ENCODE measurements at regions not wholly inside any gene's neighbourhood (a gene's known extent, or its start where the extent isn't known, plus 50 kb on each side); places are given as distances from the start of the nearest gene placed in this dataset.

DNA sequence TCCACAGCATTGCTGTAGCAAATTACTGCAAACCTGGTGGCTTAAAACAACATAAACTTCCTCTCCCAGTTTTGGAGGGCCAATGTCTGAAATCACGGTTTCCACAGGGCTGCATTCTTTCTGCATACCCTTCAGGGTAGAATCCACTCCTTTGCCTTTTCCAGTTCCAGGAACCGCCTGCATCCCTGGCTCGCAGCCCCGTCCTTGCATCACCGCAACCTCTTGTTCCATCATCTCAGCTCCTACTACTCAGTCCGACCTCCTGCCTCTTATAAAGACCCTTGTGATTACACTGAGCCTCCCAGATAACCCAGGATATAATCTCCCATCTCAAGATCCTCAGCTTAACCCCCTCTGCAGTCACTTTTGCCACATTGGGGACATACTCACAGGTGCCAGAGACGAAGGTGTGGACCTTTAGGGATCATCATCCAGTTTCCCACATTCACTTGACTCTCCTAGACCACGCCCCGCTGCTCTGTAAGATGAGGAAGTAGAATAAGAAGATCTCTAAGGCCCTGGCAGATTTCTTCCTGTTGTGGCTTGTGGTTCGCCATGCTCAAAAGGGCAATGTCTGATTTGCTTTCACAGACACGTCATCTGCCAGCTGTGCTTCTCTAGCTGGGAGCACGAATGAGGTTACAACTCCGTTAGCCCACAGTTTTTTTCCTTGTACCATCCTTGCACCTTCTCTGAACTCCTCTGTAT is 103.6 kb upstream of the AGAP1 start:
- H3K4me1 Mint-ChIP-seq: peaks cover 11% of the 10 kb centered on the region
- H3K36me3 Mint-ChIP-seq: no peaks in the 10 kb centered on the region
- peaks cover 4% of the 10 kb centered on the region for H3K27me3 Mint-ChIP-seq
- CTCF ChIA-PET: no interaction called here
- no peak overlapping the region for H3K27ac Mint-ChIP-seq
- peak; percentile 68 for DNase-seq
- H3K9me3 Mint-ChIP-seq: peaks cover 10% of the 10 kb centered on the region
- H3K4me3 Mint-ChIP-seq: no peak overlapping the region

DNA sequence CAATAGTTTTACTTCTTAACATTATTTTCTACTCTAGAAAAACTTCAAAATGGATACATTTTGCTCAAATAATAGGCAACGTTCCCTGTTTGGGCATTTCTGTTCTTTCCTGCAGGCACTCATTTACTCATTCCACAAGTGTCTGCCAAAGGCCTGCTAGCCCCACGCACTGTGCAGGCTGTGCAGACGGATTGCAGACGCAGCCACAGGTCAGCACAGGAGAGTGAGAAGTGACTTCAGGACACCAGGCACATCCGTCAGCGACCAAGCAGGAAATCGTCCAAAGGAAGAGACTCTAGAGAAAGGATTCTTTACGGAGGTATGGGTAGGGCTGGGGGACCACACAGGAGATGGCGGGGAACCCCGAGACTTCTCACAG is 103.0 kb upstream of the AGAP1 start:
- H3K27me3 Mint-ChIP-seq: peaks cover 4% of the 10 kb centered on the region
- CTCF ChIA-PET: interaction anchor here (0.6 kb wide), 1 partner anchor 27 kb away, joined by 3 read pairs; no protein-coding TSS in a partner anchor
- no peaks in the 10 kb centered on the region for H3K36me3 Mint-ChIP-seq
- no peak overlapping the region for H3K4me3 Mint-ChIP-seq
- no peak for DNase-seq
- no peak overlapping the region for H3K27ac Mint-ChIP-seq
- peaks cover 11% of the 10 kb centered on the region for H3K4me1 Mint-ChIP-seq
- H3K9me3 Mint-ChIP-seq: peaks cover 10% of the 10 kb centered on the region

DNA sequence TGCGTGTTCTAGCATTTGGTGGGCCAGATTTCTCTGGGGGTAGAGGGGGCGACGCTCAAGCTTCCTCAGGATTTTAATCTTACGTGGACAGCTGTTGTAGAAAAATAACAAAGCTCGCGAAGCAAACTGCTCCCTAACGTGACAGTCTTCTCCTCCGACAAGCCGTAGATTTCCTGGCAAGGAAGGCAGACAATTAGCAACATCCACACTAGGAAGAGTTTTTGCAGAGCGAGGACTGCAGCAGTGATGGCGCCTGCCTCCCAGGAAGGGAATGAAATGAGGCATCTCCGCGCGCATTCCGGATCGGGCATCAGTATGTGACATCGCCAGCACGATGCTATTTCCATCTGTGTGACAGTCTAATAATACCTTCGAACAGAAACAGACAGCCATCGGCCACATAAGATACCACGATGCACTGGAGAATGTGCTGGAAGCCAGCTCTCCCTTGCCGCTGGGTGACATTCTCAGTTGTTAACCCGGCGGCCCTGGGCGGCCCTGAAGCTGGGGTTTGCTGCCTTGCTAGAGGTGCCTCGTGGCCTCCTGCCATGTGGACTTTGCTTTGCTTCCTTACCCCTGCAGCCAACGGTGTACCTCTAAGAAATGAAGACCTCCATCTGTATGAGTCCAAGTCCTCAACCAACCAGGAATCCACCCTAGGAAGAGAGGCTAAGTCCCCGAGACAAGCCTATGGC is 101.8 kb upstream of the AGAP1 start:
- Mint-ChIP-seq H3K27me3 (peaks cover 4% of the 10 kb centered on the region), H3K4me3 (no peak overlapping the region), H3K27ac (no peak overlapping the region), H3K36me3 (no peaks in the 10 kb centered on the region), H3K4me1 (peaks cover 11% of the 10 kb centered on the region), H3K9me3 (peaks cover 10% of the 10 kb centered on the region)
- no peak for DNase-seq
- CTCF ChIA-PET: no interaction called here

- peaks cover 4% of the 10 kb centered on the region for H3K27me3 Mint-ChIP-seq
- H3K9me3 Mint-ChIP-seq: peaks cover 10% of the 10 kb centered on the region
- DNase-seq: no peak
- no peak overlapping the region for H3K27ac Mint-ChIP-seq
- CTCF ChIA-PET: no interaction called here
- H3K4me1 Mint-ChIP-seq: peaks cover 11% of the 10 kb centered on the region
- no peaks in the 10 kb centered on the region for H3K36me3 Mint-ChIP-seq
- no peak overlapping the region for H3K4me3 Mint-ChIP-seq
Measured at GRCh38 chr2:235394278-235394828, 99.5 kb upstream of the AGAP1 start.

DNA sequence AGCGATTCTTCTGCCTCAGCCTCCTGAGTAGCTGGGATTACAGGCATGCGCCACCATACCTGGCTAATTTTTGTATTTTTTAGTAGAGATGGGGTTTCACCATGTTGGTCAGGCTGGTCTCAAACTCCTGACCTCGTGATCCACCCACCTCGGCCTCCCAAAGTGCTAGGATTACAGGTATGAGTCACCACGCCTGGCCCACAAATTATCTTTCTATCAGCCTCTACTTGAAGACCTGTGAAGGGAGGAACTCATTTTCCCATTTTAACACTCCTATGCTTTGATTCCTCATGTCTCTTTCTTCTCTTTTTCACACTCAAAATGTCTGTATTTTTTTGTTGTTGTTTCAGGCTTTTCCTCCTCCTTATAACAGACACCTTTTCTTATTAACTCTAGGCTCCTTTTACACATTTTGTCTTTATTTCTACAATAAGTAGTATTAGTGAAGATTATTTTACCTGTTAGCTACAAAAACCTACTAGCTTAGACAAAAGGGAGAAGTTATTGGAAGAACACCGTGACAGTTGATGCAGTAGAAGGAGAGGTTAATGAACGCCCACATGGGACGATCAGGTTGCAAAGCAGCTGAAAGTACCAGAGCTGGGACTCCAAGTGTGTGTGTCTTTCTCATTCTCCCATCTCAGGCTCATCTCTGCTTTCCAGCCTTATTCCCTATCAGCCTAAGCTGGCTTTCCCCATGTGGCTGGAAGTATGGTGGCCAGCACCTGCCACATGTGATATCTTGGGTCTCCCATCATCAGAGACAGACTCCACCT is 97.6 kb upstream of the AGAP1 start:
- CTCF ChIA-PET: no interaction called here
- H3K4me3 Mint-ChIP-seq: no peak overlapping the region
- H3K9me3 Mint-ChIP-seq: peaks cover 7% of the 10 kb centered on the region
- no peaks in the 10 kb centered on the region for H3K36me3 Mint-ChIP-seq
- no peak for DNase-seq
- peaks cover 4% of the 10 kb centered on the region for H3K27me3 Mint-ChIP-seq
- H3K4me1 Mint-ChIP-seq: no peaks in the 10 kb centered on the region
- no peak overlapping the region for H3K27ac Mint-ChIP-seq

DNA sequence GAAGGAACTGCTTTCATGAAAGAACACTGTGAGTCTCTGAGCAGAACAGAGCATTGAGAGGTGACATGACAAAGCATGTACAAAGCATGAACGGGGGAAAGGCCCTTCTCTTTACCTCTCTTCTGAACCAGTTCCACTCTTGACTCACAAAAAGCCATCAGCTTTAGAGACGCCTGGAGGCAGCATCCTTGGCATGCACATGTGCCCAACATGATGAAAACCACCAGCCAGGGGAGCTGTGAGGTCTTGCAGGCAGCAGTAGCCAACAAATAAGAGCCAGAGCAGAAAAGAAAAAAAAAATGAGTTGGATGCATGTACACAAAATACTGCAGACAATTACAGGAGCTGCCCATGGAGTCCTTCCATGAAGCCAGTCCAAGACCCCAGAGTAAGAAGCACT is 95.5 kb upstream of the AGAP1 start:
- no peak for DNase-seq
- Mint-ChIP-seq H3K4me1 (no peaks in the 10 kb centered on the region), H3K36me3 (no peaks in the 10 kb centered on the region), H3K27me3 (peaks cover 4% of the 10 kb centered on the region), H3K27ac (no peak overlapping the region), H3K4me3 (no peak overlapping the region), H3K9me3 (peaks cover 3% of the 10 kb centered on the region)
- CTCF ChIA-PET: no interaction called here

DNA sequence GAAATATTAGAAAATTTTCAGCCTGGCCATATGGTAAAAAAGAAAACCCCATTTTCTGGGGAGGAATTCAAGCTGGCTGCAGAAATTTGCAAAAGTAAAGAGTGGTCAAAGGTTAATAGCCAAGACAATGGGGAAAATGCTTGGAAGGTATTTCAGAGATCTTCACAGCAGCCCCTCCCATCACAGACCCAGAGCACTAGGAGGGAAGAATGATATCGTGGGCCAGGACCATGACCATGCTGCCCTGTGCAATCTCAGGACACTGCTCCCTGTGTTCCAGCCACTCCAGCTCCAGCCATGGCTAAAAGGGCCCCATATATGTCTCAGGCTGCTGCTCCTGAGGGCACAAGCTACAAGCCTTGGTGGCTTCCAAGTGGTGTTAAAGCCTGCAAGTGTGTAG is 93.9 kb upstream of the AGAP1 start:
- Mint-ChIP-seq H3K36me3 (no peaks in the 10 kb centered on the region), H3K4me3 (no peak overlapping the region), H3K9me3 (no peaks in the 10 kb centered on the region), H3K4me1 (no peaks in the 10 kb centered on the region), H3K27ac (no peak overlapping the region), H3K27me3 (no peaks in the 10 kb centered on the region)
- CTCF ChIA-PET: no interaction called here
- DNase-seq: no peak

- no peak for DNase-seq
- Mint-ChIP-seq H3K36me3 (no peaks in the 10 kb centered on the region), H3K9me3 (no peaks in the 10 kb centered on the region), H3K27ac (no peak overlapping the region), H3K27me3 (no peaks in the 10 kb centered on the region), H3K4me1 (no peaks in the 10 kb centered on the region), H3K4me3 (no peak overlapping the region)
- CTCF ChIA-PET: no interaction called here
Measured at GRCh38 chr2:235402422-235402821, 91.4 kb upstream of the AGAP1 start.

GRCh38 chr2:235405612-235406361 is 88.1 kb upstream of the AGAP1 start:
- H3K27me3 Mint-ChIP-seq: no peaks in the 10 kb centered on the region
- H3K27ac Mint-ChIP-seq: no peak overlapping the region
- CTCF ChIA-PET: no interaction called here
- no peak overlapping the region for H3K4me3 Mint-ChIP-seq
- no peaks in the 10 kb centered on the region for H3K9me3 Mint-ChIP-seq
- DNase-seq: no peak
- H3K4me1 Mint-ChIP-seq: no peaks in the 10 kb centered on the region
- no peaks in the 10 kb centered on the region for H3K36me3 Mint-ChIP-seq

DNA sequence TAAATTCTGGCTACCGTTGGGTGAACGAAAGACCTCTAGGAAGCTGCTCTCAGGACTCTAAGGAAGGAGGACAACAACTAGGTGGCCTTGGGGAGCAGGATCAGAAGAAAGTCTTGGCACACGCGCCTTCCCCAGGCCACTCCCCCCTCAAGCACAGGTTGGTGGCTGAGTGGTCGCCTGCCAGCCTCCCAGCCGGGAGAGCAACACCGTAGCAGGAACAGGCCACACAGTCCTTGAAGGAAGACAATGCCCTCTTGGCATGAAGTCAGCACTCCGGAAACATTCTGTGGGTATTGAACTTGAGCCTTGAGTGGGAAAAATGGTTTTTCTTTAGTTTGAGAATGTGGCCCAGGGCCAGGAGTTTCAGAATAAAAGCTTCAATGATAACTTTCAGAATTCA is 87.4 kb upstream of the AGAP1 start:
- no peak overlapping the region for H3K27ac Mint-ChIP-seq
- DNase-seq: no peak
- no peaks in the 10 kb centered on the region for H3K36me3 Mint-ChIP-seq
- H3K9me3 Mint-ChIP-seq: no peaks in the 10 kb centered on the region
- no peak overlapping the region for H3K4me3 Mint-ChIP-seq
- CTCF ChIA-PET: no interaction called here
- no peaks in the 10 kb centered on the region for H3K27me3 Mint-ChIP-seq
- H3K4me1 Mint-ChIP-seq: no peaks in the 10 kb centered on the region

- DNase-seq: no peak
- CTCF ChIA-PET: no interaction called here
- Mint-ChIP-seq H3K27me3 (peaks cover 1% of the 10 kb centered on the region), H3K36me3 (no peaks in the 10 kb centered on the region), H3K4me1 (no peaks in the 10 kb centered on the region), H3K9me3 (no peaks in the 10 kb centered on the region), H3K27ac (no peak overlapping the region), H3K4me3 (no peak overlapping the region)
Measured at GRCh38 chr2:235411905-235412485, 81.8 kb upstream of the AGAP1 start.

DNA sequence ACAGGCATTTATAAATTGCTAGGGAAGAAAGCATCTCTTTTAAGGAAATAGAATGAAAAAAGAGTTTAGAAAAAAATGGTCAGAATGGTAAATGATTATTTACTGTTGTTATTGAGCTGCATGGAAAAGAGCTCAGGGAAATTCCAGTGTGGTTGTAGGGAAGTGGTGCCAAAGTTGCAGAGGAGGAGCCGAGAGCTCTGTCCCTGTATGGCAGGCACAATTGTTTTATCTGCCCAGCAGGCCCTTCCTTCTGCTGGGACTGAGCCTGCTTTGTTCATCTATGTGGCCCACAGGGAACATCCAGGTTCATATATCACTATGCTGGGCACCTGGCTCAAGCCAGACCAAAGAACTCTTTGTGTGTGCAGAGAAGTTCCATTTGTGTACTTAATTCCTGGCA is 80.8 kb upstream of the AGAP1 start:
- H3K27me3 Mint-ChIP-seq: peaks cover 4% of the 10 kb centered on the region
- DNase-seq: no peak
- CTCF ChIA-PET: no interaction called here
- no peak overlapping the region for H3K4me3 Mint-ChIP-seq
- H3K27ac Mint-ChIP-seq: no peak overlapping the region
- no peaks in the 10 kb centered on the region for H3K4me1 Mint-ChIP-seq
- no peaks in the 10 kb centered on the region for H3K36me3 Mint-ChIP-seq
- H3K9me3 Mint-ChIP-seq: no peaks in the 10 kb centered on the region

DNA sequence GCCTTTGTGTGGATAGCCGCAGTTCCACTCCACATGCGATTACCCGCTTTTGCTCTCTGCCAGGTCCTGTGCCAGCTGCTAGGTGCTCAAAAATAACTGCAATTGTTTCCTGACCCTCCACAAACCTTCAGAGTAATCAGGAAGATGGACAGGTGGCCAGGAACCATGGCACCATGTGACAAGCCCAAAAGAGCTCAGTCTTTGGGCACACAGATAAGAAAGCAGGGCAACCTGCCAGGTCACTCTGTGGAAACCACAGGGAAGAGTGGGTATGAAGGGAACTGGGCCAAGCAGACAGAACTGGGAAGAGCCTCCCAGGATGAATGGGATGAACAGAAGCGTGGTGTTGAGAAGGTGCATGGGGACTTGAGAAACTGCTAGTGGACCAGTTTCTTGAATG is 79.4 kb upstream of the AGAP1 start:
- Mint-ChIP-seq H3K9me3 (no peaks in the 10 kb centered on the region), H3K4me1 (no peaks in the 10 kb centered on the region), H3K36me3 (no peaks in the 10 kb centered on the region), H3K27ac (no peak overlapping the region), H3K27me3 (peaks cover 4% of the 10 kb centered on the region), H3K4me3 (no peak overlapping the region)
- CTCF ChIA-PET: no interaction called here
- no peak for DNase-seq

Data from activated naive CD4-positive, alpha-beta T cell treated with anti-CD3 and anti-CD28 coated beads, Interleukin-2, amount 10 ng/mL, durations not matched to agents 7 days and 5 days (primary cell).